ENCODE measurements at regions not wholly inside any gene's neighbourhood (a gene's known extent, or its start where the extent isn't known, plus 50 kb on each side); places are given as distances from the start of the nearest gene placed in this dataset.

GRCh38 chr9:84435902-84436301 is 95.3 kb upstream of the SLC28A3 start:
- TF ChIP-seq, protein P1, sequence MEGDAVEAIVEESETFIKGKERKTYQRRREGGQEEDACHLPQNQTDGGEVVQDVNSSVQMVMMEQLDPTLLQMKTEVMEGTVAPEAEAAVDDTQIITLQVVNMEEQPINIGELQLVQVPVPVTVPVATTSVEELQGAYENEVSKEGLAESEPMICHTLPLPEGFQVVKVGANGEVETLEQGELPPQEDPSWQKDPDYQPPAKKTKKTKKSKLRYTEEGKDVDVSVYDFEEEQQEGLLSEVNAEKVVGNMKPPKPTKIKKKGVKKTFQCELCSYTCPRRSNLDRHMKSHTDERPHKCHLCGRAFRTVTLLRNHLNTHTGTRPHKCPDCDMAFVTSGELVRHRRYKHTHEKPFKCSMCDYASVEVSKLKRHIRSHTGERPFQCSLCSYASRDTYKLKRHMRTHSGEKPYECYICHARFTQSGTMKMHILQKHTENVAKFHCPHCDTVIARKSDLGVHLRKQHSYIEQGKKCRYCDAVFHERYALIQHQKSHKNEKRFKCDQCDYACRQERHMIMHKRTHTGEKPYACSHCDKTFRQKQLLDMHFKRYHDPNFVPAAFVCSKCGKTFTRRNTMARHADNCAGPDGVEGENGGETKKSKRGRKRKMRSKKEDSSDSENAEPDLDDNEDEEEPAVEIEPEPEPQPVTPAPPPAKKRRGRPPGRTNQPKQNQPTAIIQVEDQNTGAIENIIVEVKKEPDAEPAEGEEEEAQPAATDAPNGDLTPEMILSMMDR (IDR thresholded peaks at IDR 0.05; ENCODE audit: insufficient read depth, low read depth, low read length), result no peak
- TF ChIP-seq EZH2 (IDR thresholded peaks at IDR 0.05; ENCODE audit: insufficient read depth, low read length), result no peak
- H3K79me2 ChIP-seq (ENCODE audit: insufficient read depth, low read length), result no peaks in the 10 kb centered on the region
- no peak overlapping the region for H3K27ac ChIP-seq (ENCODE audit: low read depth, low read length)
- no peaks in the 10 kb centered on the region for H3K27me3 ChIP-seq (ENCODE audit: insufficient read depth, low read length)
- H3K4me3 Mint-ChIP-seq (ENCODE audit: unreplicated experiment), result no peak overlapping the region
- H3K9ac ChIP-seq (ENCODE audit: low read length), result no peak overlapping the region
- H3K9me3 ChIP-seq (ENCODE audit: insufficient read depth, low read depth, low read length), result no peaks in the 10 kb centered on the region
- FAIRE-seq, result no peak
- no peak for DNase-seq (ENCODE audit: low read depth)
- peaks cover 3% of the 10 kb centered on the region for H3K9me3 Mint-ChIP-seq (ENCODE audit: unreplicated experiment)
- H3K4me3 ChIP-seq (ENCODE audit: insufficient read depth, low read depth, low read length), result no peak overlapping the region
- H3K27me3 Mint-ChIP-seq (ENCODE audit: low read depth, unreplicated experiment), result peaks cover 2% of the 10 kb centered on the region
- H3K4me1 Mint-ChIP-seq (ENCODE audit: low read depth, unreplicated experiment), result peaks cover 5% of the 10 kb centered on the region
- H3K4me1 ChIP-seq (ENCODE audit: insufficient read depth, low read length), result no peaks in the 10 kb centered on the region
- H4K20me1 ChIP-seq (ENCODE audit: insufficient read depth, low read length), result no peaks in the 10 kb centered on the region
- no peak overlapping the region for H3K4me2 ChIP-seq (ENCODE audit: low read length)
- no peak overlapping the region for H2AFZ ChIP-seq (ENCODE audit: low read depth, low read length)
- no peaks in the 10 kb centered on the region for H3K36me3 ChIP-seq (ENCODE audit: insufficient read depth, low read length)
- no peak overlapping the region for H3K27ac Mint-ChIP-seq (ENCODE audit: unreplicated experiment)
- no peaks in the 10 kb centered on the region for H3K36me3 Mint-ChIP-seq (ENCODE audit: low read depth, unreplicated experiment)

DNA sequence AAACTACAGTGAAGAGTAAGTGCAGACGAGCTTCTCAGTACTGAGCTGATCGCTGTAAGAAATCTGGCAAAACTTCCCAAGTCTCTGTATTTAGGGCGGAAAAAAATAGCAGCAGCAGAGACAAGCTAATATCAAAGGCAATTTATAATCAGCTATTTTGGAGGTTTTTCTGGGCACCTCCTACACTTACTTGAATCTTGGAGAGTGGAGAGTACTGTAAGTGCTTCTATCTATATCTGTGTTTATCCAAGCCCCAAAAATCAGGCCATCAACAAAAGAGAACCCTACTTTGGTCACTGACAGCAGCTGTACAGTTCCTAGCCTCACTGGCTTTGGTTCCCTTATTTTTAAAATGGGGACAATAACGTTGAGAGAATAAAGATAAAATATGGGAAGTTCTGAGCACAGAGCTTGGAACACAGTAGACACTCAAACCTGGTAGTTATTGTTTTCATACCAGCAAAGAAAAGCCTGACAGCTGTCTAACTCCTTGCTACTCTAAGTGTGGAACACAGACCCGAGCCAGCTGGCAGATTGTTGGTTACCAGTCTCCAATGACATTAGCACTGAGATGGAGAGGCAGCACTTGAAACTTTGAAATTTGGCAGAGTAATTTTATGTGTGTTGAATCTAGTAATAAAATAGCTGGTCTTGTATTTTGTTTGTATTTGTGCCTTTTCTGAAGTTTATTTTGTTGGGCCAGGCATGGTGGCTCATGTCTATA is 96.0 kb upstream of the SLC28A3 start:
- H3K36me3 Mint-ChIP-seq (ENCODE audit: low read depth, unreplicated experiment), result no peaks in the 10 kb centered on the region
- H3K27me3 Mint-ChIP-seq (ENCODE audit: low read depth, unreplicated experiment), result peaks cover 2% of the 10 kb centered on the region
- no peak overlapping the region for H3K27ac Mint-ChIP-seq (ENCODE audit: unreplicated experiment)
- H3K4me1 ChIP-seq (ENCODE audit: insufficient read depth, low read length), result no peaks in the 10 kb centered on the region
- FAIRE-seq, result no peak
- H3K27ac ChIP-seq (ENCODE audit: low read depth, low read length), result no peak overlapping the region
- H3K9ac ChIP-seq (ENCODE audit: low read length), result no peak overlapping the region
- H3K36me3 ChIP-seq (ENCODE audit: insufficient read depth, low read length), result no peaks in the 10 kb centered on the region
- no peak overlapping the region for H3K4me2 ChIP-seq (ENCODE audit: low read length)
- TF ChIP-seq, protein P1 (IDR thresholded peaks at IDR 0.05; ENCODE audit: insufficient read depth, low read depth, low read length), result no peak
- TF ChIP-seq EZH2 (IDR thresholded peaks at IDR 0.05; ENCODE audit: insufficient read depth, low read length), result no peak
- no peaks in the 10 kb centered on the region for H3K9me3 ChIP-seq (ENCODE audit: insufficient read depth, low read depth, low read length)
- H4K20me1 ChIP-seq (ENCODE audit: insufficient read depth, low read length), result no peaks in the 10 kb centered on the region
- no peak overlapping the region for H3K4me3 ChIP-seq (ENCODE audit: insufficient read depth, low read depth, low read length)
- peaks cover 5% of the 10 kb centered on the region for H3K4me1 Mint-ChIP-seq (ENCODE audit: low read depth, unreplicated experiment)
- H3K4me3 Mint-ChIP-seq (ENCODE audit: unreplicated experiment), result no peak overlapping the region
- H2AFZ ChIP-seq (ENCODE audit: low read depth, low read length), result no peak overlapping the region
- no peak for DNase-seq (ENCODE audit: low read depth)
- peaks cover 3% of the 10 kb centered on the region for H3K9me3 Mint-ChIP-seq (ENCODE audit: unreplicated experiment)
- H3K27me3 ChIP-seq (ENCODE audit: insufficient read depth, low read length), result no peaks in the 10 kb centered on the region
- no peaks in the 10 kb centered on the region for H3K79me2 ChIP-seq (ENCODE audit: insufficient read depth, low read length)

DNA sequence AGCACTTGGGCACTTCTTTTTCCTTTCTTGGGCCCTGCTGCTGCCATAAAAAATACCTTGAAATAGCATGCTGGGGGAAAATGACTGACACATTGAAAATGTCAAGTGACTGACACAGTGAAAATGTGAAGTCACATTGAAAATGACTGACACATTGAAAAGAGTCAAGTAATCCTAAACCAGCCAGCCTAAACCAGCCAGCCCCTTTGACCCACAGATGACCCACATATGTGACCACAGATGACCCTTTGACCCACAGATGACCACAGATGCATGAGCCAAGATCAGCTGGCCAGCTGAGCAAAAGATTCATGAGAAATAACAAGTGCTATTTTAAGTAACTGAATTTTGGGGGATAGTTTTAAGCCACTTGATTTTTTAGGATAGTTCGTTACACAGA is 97.8 kb upstream of the SLC28A3 start:
- Histone ChIP-seq H3K27ac (ENCODE audit: low read depth, low read length) (no peak overlapping the region), H3K4me1 (ENCODE audit: insufficient read depth, low read length) (no peaks in the 10 kb centered on the region), H3K79me2 (ENCODE audit: insufficient read depth, low read length) (no peaks in the 10 kb centered on the region), H3K9ac (ENCODE audit: low read length) (no peak overlapping the region), H2AFZ (ENCODE audit: low read depth, low read length) (no peak overlapping the region), H3K4me3 (ENCODE audit: insufficient read depth, low read depth, low read length) (no peak overlapping the region), H3K9me3 (ENCODE audit: insufficient read depth, low read depth, low read length) (no peaks in the 10 kb centered on the region), H3K36me3 (ENCODE audit: insufficient read depth, low read length) (no peaks in the 10 kb centered on the region), H3K27me3 (ENCODE audit: insufficient read depth, low read length) (no peaks in the 10 kb centered on the region), H4K20me1 (ENCODE audit: insufficient read depth, low read length) (no peaks in the 10 kb centered on the region), H3K4me2 (ENCODE audit: low read length) (no peak overlapping the region)
- peak overlapping the region; percentile 43 for H3K27ac Mint-ChIP-seq (ENCODE audit: unreplicated experiment)
- FAIRE-seq (no peak), DNase-seq (ENCODE audit: low read depth) (no peak)
- H3K9me3 Mint-ChIP-seq (ENCODE audit: unreplicated experiment), result peaks cover 3% of the 10 kb centered on the region
- no peak for TF ChIP-seq EZH2 (IDR thresholded peaks at IDR 0.05; ENCODE audit: insufficient read depth, low read length)
- TF ChIP-seq, protein P1 (IDR thresholded peaks at IDR 0.05; ENCODE audit: insufficient read depth, low read depth, low read length), result no peak
- H3K4me1 Mint-ChIP-seq (ENCODE audit: low read depth, unreplicated experiment), result peaks cover 5% of the 10 kb centered on the region
- H3K36me3 Mint-ChIP-seq (ENCODE audit: low read depth, unreplicated experiment), result no peaks in the 10 kb centered on the region
- H3K27me3 Mint-ChIP-seq (ENCODE audit: low read depth, unreplicated experiment), result peaks cover 2% of the 10 kb centered on the region
- H3K4me3 Mint-ChIP-seq (ENCODE audit: unreplicated experiment), result no peak overlapping the region
